ENCODE measurements at regions not wholly inside any gene's neighbourhood (a gene's known extent, or its start where the extent isn't known, plus 50 kb on each side); places are given as distances from the start of the nearest gene placed in this dataset.
"Not testable (repeated sequence)": the region's sequence is repeated elsewhere in the genome, so short reads cannot be mapped to it uniquely, and the experiment has no call there.

- no peak for FAIRE-seq
Observed at GRCh38 chr10:28449382-28449781, 83.5 kb upstream of the WAC start.

GRCh38 chr10:28449926-28450325 lies 83.0 kb upstream of the WAC start:
- FAIRE-seq: no peak

GRCh38 chr10:28453926-28454325 lies 79.0 kb upstream of the WAC start:
- FAIRE-seq: no peak

GRCh38 chr10:28457110-28457509 lies 75.8 kb upstream of the WAC start:
- no peak for FAIRE-seq

GRCh38 chr10:28457873-28458272 lies 75.0 kb upstream of the WAC start:
- not testable (repeated sequence) for FAIRE-seq

- FAIRE-seq: no peak
Observed at GRCh38 chr10:28459453-28460144, 73.3 kb upstream of the WAC start.

- no peak for FAIRE-seq
Observed at GRCh38 chr10:28463141-28463540, 69.8 kb upstream of the WAC start.

GRCh38 chr10:28463676-28464395 lies 69.1 kb upstream of the WAC start:
- FAIRE-seq: no peak

GRCh38 chr10:28467615-28468014 lies 65.3 kb upstream of the WAC start:
- FAIRE-seq: no peak

GRCh38 chr10:28468707-28469483 lies 64.0 kb upstream of the WAC start:
- no peak for FAIRE-seq

- no peak for FAIRE-seq
Observed at GRCh38 chr10:28470873-28471651, 61.9 kb upstream of the WAC start.

GRCh38 chr10:28471652-28472050 lies 61.3 kb upstream of the WAC start:
- FAIRE-seq: no peak

GRCh38 chr10:28478646-28479045 lies 54.3 kb upstream of the WAC start:
- no peak for FAIRE-seq

- FAIRE-seq: no peak
Observed at GRCh38 chr10:28479425-28479865, 53.5 kb upstream of the WAC start.

GRCh38 chr10:28479927-28480627 lies 52.8 kb upstream of the WAC start:
- no peak for FAIRE-seq

GRCh38 chr10:28480628-28480965 lies 52.3 kb upstream of the WAC start:
- no peak for FAIRE-seq

- not testable (repeated sequence) for FAIRE-seq
Observed at GRCh38 chr10:28481346-28481745, 51.6 kb upstream of the WAC start.

GRCh38 chr10:28481968-28482367 lies 51.0 kb upstream of the WAC start:
- FAIRE-seq: no peak

Data from TTC549 (cell line).